MCF 10A (cell line): ENCODE measurements at regions not wholly inside any gene's neighbourhood (a gene's known extent, or its start where the extent isn't known, plus 50 kb on each side); places are given as distances from the start of the nearest gene placed in this dataset.

ENCODE experiments used
- BruUV-seq: library from RNA; stranded (reverse); fragments of 400-500 nt; replicated peaks from 2 replicates; lab custom pipeline; 2021; lab: Mats Ljungman, UMichigan
- CTCF ChIA-PET: fragments of 300-600 bp; sonication (Branson Sonifier 250); formaldehyde crosslinking; extraction: SDS; loops from one replicate; lab custom pipeline; 2021; ENCODE audit warnings: antibody characterized with exemption, inconsistent platforms; lab: Yijun Ruan, JAX
- POLR2A ChIA-PET: fragments of 300-600, 350-650 bp; sonication (Branson Sonifier 250); formaldehyde crosslinking; extraction: SDS; loops from one replicate; lab custom pipeline; 2020; ENCODE audit warnings: antibody characterized with exemption, inconsistent platforms; lab: Yijun Ruan, JAX
- DNase-seq: peaks from one replicate; pipeline ENCODE4 v3.0.0-alpha.2; 2018; ENCODE audit not compliant: unreplicated experiment
- H3K27ac Mint-ChIP-seq: one replicate; pipeline ENCODE4 v1.8.0; 2022; ENCODE audit warnings: mild to moderate bottlenecking, low read depth, mixed read lengths; ENCODE audit not compliant: unreplicated experiment
- H3K27me3 Mint-ChIP-seq: one replicate; pipeline ENCODE4 v1.8.0; 2022; ENCODE audit warnings: mixed read lengths; ENCODE audit not compliant: insufficient read depth, unreplicated experiment
- H3K36me3 Mint-ChIP-seq: one replicate; pipeline ENCODE4 v1.8.0; 2022; ENCODE audit warnings: mild to moderate bottlenecking, moderate library complexity, mixed read lengths; ENCODE audit not compliant: insufficient read depth, unreplicated experiment
- H3K4me1 Mint-ChIP-seq: one replicate; pipeline ENCODE4 v1.8.0; 2022; ENCODE audit warnings: mixed read lengths; ENCODE audit not compliant: insufficient read depth, unreplicated experiment
- H3K4me3 Mint-ChIP-seq: one replicate; pipeline ENCODE4 v1.8.0; 2022; ENCODE audit warnings: mild to moderate bottlenecking, moderate library complexity, mixed read lengths; ENCODE audit not compliant: unreplicated experiment
- H3K9me3 Mint-ChIP-seq: one replicate; pipeline ENCODE4 v1.8.0; 2022; ENCODE audit warnings: mixed read lengths; ENCODE audit not compliant: unreplicated experiment
- intact Hi-C: fragments of 100-400 bp; cut with micrococcal nuclease; formaldehyde crosslinking; loops from 2 replicates; pipeline ENCODE4 v1.14.1; 2022
- TF ChIP-seq, protein P1 (sequence below): fragments of 200-600 bp; IDR thresholded peaks from one replicate; pipeline ENCODE4 v1.8.0; 2022; ENCODE audit warnings: antibody characterized with exemption, mild to moderate bottlenecking; ENCODE audit not compliant: unreplicated experiment

DNA sequence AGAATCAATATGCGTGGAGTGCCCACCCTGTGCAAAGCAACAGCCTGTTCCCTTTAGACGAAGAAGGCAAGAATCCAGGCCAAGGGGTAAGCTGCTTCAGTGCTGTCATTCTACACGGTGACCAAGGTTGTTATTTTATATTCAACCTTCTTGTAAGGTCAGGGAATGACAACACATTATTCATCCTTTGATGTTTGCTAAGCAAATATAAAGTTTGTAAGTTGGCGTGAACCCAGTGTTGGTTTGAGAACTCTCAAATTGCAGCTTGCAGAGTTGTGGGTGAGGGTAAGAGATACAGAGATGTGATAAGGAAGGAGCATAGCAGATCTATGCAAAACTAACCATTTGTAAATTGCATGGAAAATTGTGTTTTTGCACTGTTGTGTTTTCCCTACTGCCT is 436.7 kb downstream of the FGF9 start:
- POLR2A ChIA-PET: no interaction called here
- H3K27me3 Mint-ChIP-seq: peaks cover 32% of the 10 kb centered on the region
- H3K27ac Mint-ChIP-seq: no peak overlapping the region
- DNase-seq: no peak
- intact Hi-C loops: loop anchor here (10.0 kb wide), 1 partner anchor 193 kb away; no protein-coding TSS in a partner anchor
- H3K4me1 Mint-ChIP-seq: peaks cover 31% of the 10 kb centered on the region
- H3K36me3 Mint-ChIP-seq: no peaks in the 10 kb centered on the region
- no TSS peak for BruUV-seq
- TF ChIP-seq, protein P1, sequence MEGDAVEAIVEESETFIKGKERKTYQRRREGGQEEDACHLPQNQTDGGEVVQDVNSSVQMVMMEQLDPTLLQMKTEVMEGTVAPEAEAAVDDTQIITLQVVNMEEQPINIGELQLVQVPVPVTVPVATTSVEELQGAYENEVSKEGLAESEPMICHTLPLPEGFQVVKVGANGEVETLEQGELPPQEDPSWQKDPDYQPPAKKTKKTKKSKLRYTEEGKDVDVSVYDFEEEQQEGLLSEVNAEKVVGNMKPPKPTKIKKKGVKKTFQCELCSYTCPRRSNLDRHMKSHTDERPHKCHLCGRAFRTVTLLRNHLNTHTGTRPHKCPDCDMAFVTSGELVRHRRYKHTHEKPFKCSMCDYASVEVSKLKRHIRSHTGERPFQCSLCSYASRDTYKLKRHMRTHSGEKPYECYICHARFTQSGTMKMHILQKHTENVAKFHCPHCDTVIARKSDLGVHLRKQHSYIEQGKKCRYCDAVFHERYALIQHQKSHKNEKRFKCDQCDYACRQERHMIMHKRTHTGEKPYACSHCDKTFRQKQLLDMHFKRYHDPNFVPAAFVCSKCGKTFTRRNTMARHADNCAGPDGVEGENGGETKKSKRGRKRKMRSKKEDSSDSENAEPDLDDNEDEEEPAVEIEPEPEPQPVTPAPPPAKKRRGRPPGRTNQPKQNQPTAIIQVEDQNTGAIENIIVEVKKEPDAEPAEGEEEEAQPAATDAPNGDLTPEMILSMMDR: no peak
- no peaks in the 10 kb centered on the region for H3K9me3 Mint-ChIP-seq
- no peak overlapping the region for H3K4me3 Mint-ChIP-seq
- CTCF ChIA-PET: interaction anchor here (1.4 kb wide), 1 partner anchor 11 kb away, joined by 4 read pairs; no protein-coding TSS in a partner anchor

DNA sequence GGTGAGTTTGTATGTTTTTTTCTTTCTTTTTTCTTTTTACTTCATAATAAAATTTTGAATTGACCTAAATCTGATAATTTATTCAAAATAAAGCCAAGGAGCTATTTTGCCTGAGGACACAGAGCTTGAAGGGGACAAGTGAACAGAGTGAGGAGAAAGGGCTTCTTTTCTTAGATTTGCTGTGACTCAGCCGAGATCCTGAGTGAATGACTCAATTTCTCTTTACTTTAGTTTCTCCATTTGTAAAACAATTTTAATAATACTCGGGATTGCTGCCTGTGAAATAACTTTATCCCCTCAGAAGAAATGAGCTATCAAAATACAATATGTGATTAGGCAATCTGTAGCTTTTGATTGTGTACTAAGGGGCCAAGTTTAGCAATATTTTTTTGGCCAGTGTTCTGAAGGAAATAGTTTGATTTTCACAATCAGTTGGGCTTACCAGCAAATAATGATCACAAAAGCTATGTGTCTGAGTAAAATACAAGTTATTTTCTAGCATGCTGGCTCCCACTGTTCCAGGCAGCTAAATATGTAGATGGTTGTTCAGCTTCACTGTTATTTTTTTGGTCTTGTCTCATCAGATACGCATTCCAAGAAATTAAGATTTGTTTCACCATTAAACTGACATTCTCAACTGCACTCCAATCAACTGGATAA is 437.5 kb downstream of the FGF9 start:
- Mint-ChIP-seq H3K27ac (no peak overlapping the region), H3K4me1 (peaks cover 31% of the 10 kb centered on the region)
- no TSS peak for BruUV-seq

DNA sequence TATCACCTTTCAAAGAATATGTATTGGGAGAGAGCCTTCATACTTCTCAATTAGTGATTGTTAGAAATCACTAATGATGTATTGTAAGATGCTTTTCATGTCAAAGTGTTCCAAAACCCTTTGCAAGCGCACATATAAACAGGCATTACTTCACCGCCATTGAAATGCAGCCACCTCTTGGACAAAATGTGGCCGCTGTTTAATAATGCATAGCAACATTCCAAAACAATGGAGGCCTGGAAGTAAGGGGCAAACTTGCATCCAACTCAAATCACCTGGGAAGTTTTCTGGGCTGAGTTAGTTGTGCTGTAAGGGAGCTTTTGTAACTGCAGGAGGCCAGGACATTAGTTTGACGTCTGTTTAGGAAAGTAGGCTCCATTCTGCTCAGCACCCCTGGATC is 438.1 kb downstream of the FGF9 start:
- TF ChIP-seq, protein P1: no peak
- Mint-ChIP-seq H3K4me1 (peaks cover 31% of the 10 kb centered on the region), H3K36me3 (no peaks in the 10 kb centered on the region), H3K9me3 (no peaks in the 10 kb centered on the region), H3K27me3 (peaks cover 26% of the 10 kb centered on the region), H3K4me3 (no peak overlapping the region), H3K27ac (no peak overlapping the region)
- intact Hi-C loops: loop anchor here (10.0 kb wide), 1 partner anchor 194 kb away; no protein-coding TSS in a partner anchor
- no TSS peak for BruUV-seq
- POLR2A ChIA-PET: no interaction called here
- CTCF ChIA-PET: interaction anchor here (0.6 to 1.4 kb wide), 2 partner anchors 10 to 110 kb away, joined by 4 read pairs; no protein-coding TSS in a partner anchor
- DNase-seq: no peak

More for the DNA sequence above, 437.5 kb downstream of the FGF9 start:
- peaks cover 26% of the 10 kb centered on the region for H3K27me3 Mint-ChIP-seq
- intact Hi-C loops: loop anchor here (10.0 kb wide), 1 partner anchor 194 kb away; no protein-coding TSS in a partner anchor
- no peak overlapping the region for H3K4me3 Mint-ChIP-seq
- H3K9me3 Mint-ChIP-seq: no peaks in the 10 kb centered on the region
- CTCF ChIA-PET: interaction anchor here (0.6 to 1.4 kb wide), 2 partner anchors 11 to 110 kb away, joined by 4 read pairs; no protein-coding TSS in a partner anchor
- DNase-seq: no peak
- H3K36me3 Mint-ChIP-seq: no peaks in the 10 kb centered on the region
- TF ChIP-seq, protein P1: no peak
- POLR2A ChIA-PET: interaction anchor here (0.7 kb wide), 1 partner anchor 280 kb away, joined by 3 read pairs; no protein-coding TSS in a partner anchor

DNA sequence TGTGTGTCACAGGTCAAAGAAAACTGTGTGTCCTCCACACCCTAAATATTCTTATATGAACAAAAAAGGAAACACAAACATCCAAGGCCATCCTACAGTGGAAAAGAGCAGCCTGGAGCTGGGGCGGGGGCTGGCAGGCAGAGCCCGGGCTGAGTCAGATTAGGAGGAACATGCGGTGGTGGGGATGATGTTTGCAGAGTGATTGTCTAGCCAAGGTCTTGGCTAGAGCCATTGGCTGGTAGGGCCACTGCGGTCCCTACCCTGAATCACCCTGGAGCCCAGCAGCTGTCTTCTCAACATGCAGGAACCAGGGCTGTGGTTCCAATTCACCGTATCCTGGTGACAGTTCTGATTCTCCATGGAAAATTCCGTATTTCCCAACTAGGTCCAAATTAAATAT is 439.5 kb downstream of the FGF9 start:
- POLR2A ChIA-PET: no interaction called here
- no TSS peak for BruUV-seq
- DNase-seq: no peak
- no peak overlapping the region for H3K4me3 Mint-ChIP-seq
- no peaks in the 10 kb centered on the region for H3K9me3 Mint-ChIP-seq
- CTCF ChIA-PET: no interaction called here
- H3K27ac Mint-ChIP-seq: no peak overlapping the region
- intact Hi-C loops: loop anchor here (10.0 kb wide), 1 partner anchor 64 kb away; no protein-coding TSS in a partner anchor
- peaks cover 14% of the 10 kb centered on the region for H3K27me3 Mint-ChIP-seq
- H3K4me1 Mint-ChIP-seq: peaks cover 31% of the 10 kb centered on the region
- H3K36me3 Mint-ChIP-seq: no peaks in the 10 kb centered on the region
- TF ChIP-seq, protein P1: no peak
